Caco-2 (cell line): ENCODE measurements at regions not wholly inside any gene's neighbourhood (a gene's known extent, or its start where the extent isn't known, plus 50 kb on each side); places are given as distances from the start of the nearest gene placed in this dataset.

Experiments
- BruUV-seq: library from RNA; stranded (reverse); fragments of 400-500 nt; replicated peaks from 2 replicates; lab custom pipeline; 2021; lab: Mats Ljungman, UMichigan
- CTCF ChIA-PET: fragments of 300-600 bp; sonication (Branson Sonifier 250); formaldehyde crosslinking; loops from one replicate; lab custom pipeline; 2022; ENCODE audit warnings: antibody characterized with exemption; lab: Charles Lee
- POLR2A ChIA-PET: fragments of 300-600 bp; sonication (Branson Sonifier 250); formaldehyde crosslinking; loops from one replicate; lab custom pipeline; 2022; ENCODE audit warnings: antibody characterized with exemption; lab: Charles Lee
- DNase-seq, 2 experiments: peaks; one replicate each; pipeline versions ENCODE4 v3.0.0 to v3.0.0-alpha.2; 2020 to 2022
- H3K27me3 ChIP-seq: replicated peaks from 2 replicates; pipeline ENCODE4 v1.6.0; 2011; ENCODE audit warnings: low read length; ENCODE audit not compliant: control insufficient read depth, insufficient read depth
- H3K36me3 ChIP-seq: 2 replicates; pipeline ENCODE4 v1.5.1; 2011; ENCODE audit warnings: low read length; ENCODE audit not compliant: control insufficient read depth, insufficient read depth
- H3K4me1 ChIP-seq: fragments of 250-450 bp; sonication (Bioruptor Pico); 2 replicates; pipeline ENCODE4 v1.5.1; 2020; ENCODE audit warnings: mild to moderate bottlenecking
- H3K4me3 ChIP-seq: 2 replicates; pipeline ENCODE4 v1.5.1; 2011; ENCODE audit warnings: low read depth, mild to moderate bottlenecking, control low read depth, low read length
- H3K9me3 ChIP-seq: fragments of 250-450 bp; sonication (Bioruptor Pico); 2 replicates; pipeline ENCODE4 v1.5.1; 2020; ENCODE audit warnings: mild to moderate bottlenecking, moderate library complexity
- H3K27ac Mint-ChIP-seq: one replicate; pipeline ENCODE4 v1.8.0; 2022; ENCODE audit warnings: mixed read lengths; ENCODE audit not compliant: unreplicated experiment
- H3K27me3 Mint-ChIP-seq: one replicate; pipeline ENCODE4 v1.8.0; 2022; ENCODE audit warnings: mixed read lengths; ENCODE audit not compliant: insufficient read depth, unreplicated experiment
- H3K36me3 Mint-ChIP-seq: one replicate; pipeline ENCODE4 v1.8.0; 2022; ENCODE audit warnings: mild to moderate bottlenecking, mixed read lengths; ENCODE audit not compliant: insufficient read depth, unreplicated experiment
- H3K4me1 Mint-ChIP-seq: one replicate; pipeline ENCODE4 v1.8.0; 2022; ENCODE audit warnings: low read depth, mixed read lengths; ENCODE audit not compliant: unreplicated experiment
- H3K4me3 Mint-ChIP-seq: one replicate; pipeline ENCODE4 v1.8.0; 2022; ENCODE audit warnings: mild to moderate bottlenecking, moderate library complexity, mixed read lengths; ENCODE audit not compliant: unreplicated experiment
- H3K9me3 Mint-ChIP-seq: one replicate; pipeline ENCODE4 v1.8.0; 2022; ENCODE audit warnings: mixed read lengths; ENCODE audit not compliant: unreplicated experiment
- CTCF ChIP-seq, 2 experiments: fragments of 200-600 bp in 1 of 2; IDR thresholded peaks; 1 replicate in 1 of 2; 2 replicates in 1 of 2; pipeline versions ENCODE4 v1.5.1 to v1.8.0; 2011 to 2022; ENCODE audit warnings: antibody characterized with exemption in 1 of 2, control low read depth in 1 of 2, inconsistent platforms in 1 of 2, low read depth in 1 of 2, low read length in 1 of 2, mild to moderate bottlenecking in 1 of 2, moderate library complexity in 1 of 2; ENCODE audit not compliant: insufficient read depth in 1 of 2, severe bottlenecking in 1 of 2, unreplicated experiment in 1 of 2
- intact Hi-C: fragments of 100-400 bp; cut with micrococcal nuclease; formaldehyde crosslinking; loops from one replicate; pipeline ENCODE4 v1.10.0; 2022; ENCODE audit not compliant: unreplicated experiment

GRCh38 chr19:13581576-13581975 lies 75.3 kb upstream of the CACNA1A start:
- no peak for DNase-seq
- no peak overlapping the region for H3K4me3 ChIP-seq
- POLR2A ChIA-PET = no interaction called here
- no peak for TF ChIP-seq CTCF (IDR thresholded peaks at IDR 0.05; ENCODE audit: insufficient read depth in 1 of 2, low read depth in 1 of 2, low read length in 1 of 2, severe bottlenecking in 1 of 2, unreplicated experiment in 1 of 2)
- no peaks in the 10 kb centered on the region for H3K9me3 ChIP-seq
- no peaks in the 10 kb centered on the region for H3K36me3 Mint-ChIP-seq
- CTCF ChIA-PET = no interaction called here
- no peaks in the 10 kb centered on the region for H3K4me1 Mint-ChIP-seq
- no peak overlapping the region for H3K4me3 Mint-ChIP-seq
- intact Hi-C loops = no loop called here
- H3K9me3 Mint-ChIP-seq = peaks cover 18% of the 10 kb centered on the region
- no TSS peak for BruUV-seq
- H3K36me3 ChIP-seq = no peaks in the 10 kb centered on the region
- no peak overlapping the region for H3K27ac Mint-ChIP-seq
- H3K27me3 ChIP-seq = no peaks in the 10 kb centered on the region
- no peaks in the 10 kb centered on the region for H3K4me1 ChIP-seq
- peaks cover 3% of the 10 kb centered on the region for H3K27me3 Mint-ChIP-seq

- Histone ChIP-seq H3K9me3 (no peaks in the 10 kb centered on the region), H3K36me3 (no peaks in the 10 kb centered on the region), H3K4me1 (no peaks in the 10 kb centered on the region), H3K4me3 (no peak overlapping the region), H3K27me3 (no peaks in the 10 kb centered on the region)
- POLR2A ChIA-PET = no interaction called here
- H3K27me3 Mint-ChIP-seq = no peaks in the 10 kb centered on the region
- intact Hi-C loops = no loop called here
- TF ChIP-seq CTCF (IDR thresholded peaks at IDR 0.05; ENCODE audit: insufficient read depth in 1 of 2, low read depth in 1 of 2, low read length in 1 of 2, severe bottlenecking in 1 of 2, unreplicated experiment in 1 of 2) = no peak
- DNase-seq = no peak
- no TSS peak for BruUV-seq
- CTCF ChIA-PET = interaction anchor here (1.0 kb wide), 1 partner anchor 64 kb away, joined by 3 read pairs; no protein-coding TSS in a partner anchor
- no peaks in the 10 kb centered on the region for H3K36me3 Mint-ChIP-seq
- H3K9me3 Mint-ChIP-seq = peaks cover 26% of the 10 kb centered on the region
- H3K4me3 Mint-ChIP-seq = no peak overlapping the region
- no peaks in the 10 kb centered on the region for H3K4me1 Mint-ChIP-seq
- H3K27ac Mint-ChIP-seq = no peak overlapping the region
These were observed 73.2 kb upstream of the CACNA1A start for GRCh38 chr19:13579388-13580060.

- no peak overlapping the region for H3K4me3 ChIP-seq
- DNase-seq = no peak
- no peaks in the 10 kb centered on the region for H3K27me3 ChIP-seq
- Mint-ChIP-seq H3K36me3 (no peaks in the 10 kb centered on the region), H3K4me1 (no peaks in the 10 kb centered on the region), H3K4me3 (no peak overlapping the region), H3K9me3 (peaks cover 26% of the 10 kb centered on the region), H3K27me3 (peaks cover 6% of the 10 kb centered on the region), H3K27ac (no peak overlapping the region)
- no peaks in the 10 kb centered on the region for H3K36me3 ChIP-seq
- no peaks in the 10 kb centered on the region for H3K4me1 ChIP-seq
- ChIA-PET CTCF (no interaction called here), POLR2A (no interaction called here)
- intact Hi-C loops = no loop called here
- no TSS peak for BruUV-seq
- H3K9me3 ChIP-seq = no peaks in the 10 kb centered on the region
- TF ChIP-seq CTCF (IDR thresholded peaks at IDR 0.05; ENCODE audit: insufficient read depth in 1 of 2, low read depth in 1 of 2, low read length in 1 of 2, severe bottlenecking in 1 of 2, unreplicated experiment in 1 of 2) = no peak
These were observed 70.4 kb upstream of the CACNA1A start for GRCh38 chr19:13576726-13577125.
